HCT116 (cell line): ENCODE measurements at regions not wholly inside any gene's neighbourhood (a gene's known extent, or its start where the extent isn't known, plus 50 kb on each side); places are given as distances from the start of the nearest gene placed in this dataset.

ENCODE experiments used
- ATAC-seq: fragments of 200-7000 bp; cut with Tn5 transposase; 2 replicates; pipeline ENCODE4 v1.9.1; 2020; ENCODE audit warnings: mild to moderate bottlenecking, moderate library complexity
- BruUV-seq: library from RNA; stranded (reverse); fragments of 400-500 nt; replicated peaks from 2 replicates; lab custom pipeline; 2021; lab: Mats Ljungman, UMichigan
- CTCF ChIA-PET: fragments of 300-600 bp; sonication (Branson Sonifier 250); formaldehyde crosslinking; loops from one replicate; lab custom pipeline; 2021; ENCODE audit warnings: antibody characterized with exemption; lab: Charles Lee
- POLR2A ChIA-PET: fragments of 300-600, 350-600 bp; sonication (Branson Sonifier 250); formaldehyde crosslinking; loops from one replicate; lab custom pipeline; 2021; ENCODE audit warnings: antibody characterized with exemption; lab: Charles Lee
- RAD21 ChIA-PET, 2 experiments: fragments of 300-600 bp; sonication (Branson Sonifier 250); formaldehyde crosslinking; loops; one replicate each; lab custom pipeline; 2023; ENCODE audit warnings: low total read pairs in 2 of 2; ENCODE audit not compliant: uncharacterized antibody in 2 of 2, unreplicated experiment in 2 of 2, low non-redundant PET in 1 of 2; lab: Charles Lee
- DNase-seq: peaks from one replicate; pipeline ENCODE4 v3.0.0-alpha.2; 2010; ENCODE audit warnings: low read depth, low spot score
- H2AFZ ChIP-seq: fragments of 200-600 bp; shearing (Covaris generic), sonication (generic); 2 replicates; pipeline ENCODE4 v1.6.1; 2017; ENCODE audit warnings: low read depth, mixed run types, mixed read lengths, antibody characterized with exemption, low read length; ENCODE audit not compliant: poor library complexity, severe bottlenecking
- H3K27ac ChIP-seq: 2 replicates; pipeline ENCODE4 v1.5.1; 2012; ENCODE audit warnings: low read depth, low read length
- H3K27me3 ChIP-seq: fragments of 200-600 bp; sonication (generic); 2 replicates; pipeline ENCODE4 v1.6.1; 2016; ENCODE audit warnings: mixed run types, low read length, mixed read lengths; ENCODE audit not compliant: insufficient read depth
- H3K36me3 ChIP-seq, 2 experiments: fragments of 200-500 bp in 1 of 2; fragments of 200-600 bp in 1 of 2; sonication (Bioruptor generic) in 1 of 2; sonication (generic) in 1 of 2; 2 replicates each; pipeline versions ENCODE4 v1.5.1 to v1.6.1; 2014 to 2016; ENCODE audit warnings: low read length in 2 of 2, inconsistent platforms in 1 of 2, mixed read lengths in 1 of 2, mixed run types in 1 of 2; ENCODE audit not compliant: insufficient read depth in 2 of 2, control insufficient read depth in 1 of 2
- H3K4me1 ChIP-seq, 2 experiments: fragments of 200-600 bp in 1 of 2; sonication (generic) in 1 of 2; 2 replicates each; pipeline versions ENCODE4 v1.5.1 to v1.6.1; 2012 to 2017; ENCODE audit warnings: low read length in 2 of 2, inconsistent platforms in 1 of 2, mild to moderate bottlenecking in 1 of 2, mixed read lengths in 1 of 2, mixed run types in 1 of 2, moderate library complexity in 1 of 2; ENCODE audit not compliant: insufficient read depth in 2 of 2, control insufficient read depth in 1 of 2
- H3K4me2 ChIP-seq: fragments of 200-600 bp; sonication (generic); 2 replicates; pipeline ENCODE4 v1.6.1; 2017; ENCODE audit warnings: mixed run types, low read length, mixed read lengths
- H3K4me3 ChIP-seq, 2 experiments: fragments of 200-600 bp in 1 of 2; sonication (generic) in 1 of 2; replicated peaks in 1 of 2; 2 replicates each; pipeline ENCODE4 v1.5.1; 2011 to 2016; ENCODE audit warnings: low read length in 2 of 2, control low read depth in 1 of 2, low read depth in 1 of 2, mild to moderate bottlenecking in 1 of 2, mixed read lengths in 1 of 2, mixed run types in 1 of 2
- H3K79me2 ChIP-seq: fragments of 200-600 bp; sonication (generic); 2 replicates; pipeline ENCODE4 v1.6.1; 2017; ENCODE audit warnings: mild to moderate bottlenecking, mixed run types, low read length, moderate library complexity, mixed read lengths; ENCODE audit not compliant: insufficient read depth
- H3K9ac ChIP-seq: fragments of 200-600 bp; sonication (generic); 2 replicates; pipeline ENCODE4 v1.6.1; 2016; ENCODE audit warnings: low read length, mixed read lengths
- H3K9me2 ChIP-seq: fragments of 200-600 bp; sonication (generic), shearing (Covaris generic); 2 replicates; pipeline ENCODE4 v1.6.1; 2017; ENCODE audit warnings: mixed run types, mild to moderate bottlenecking, moderate library complexity; ENCODE audit not compliant: insufficient read depth
- H3K9me3 ChIP-seq, 2 experiments: fragments of 200-500 bp in 1 of 2; fragments of 200-600 bp in 1 of 2; sonication (Bioruptor generic) in 1 of 2; sonication (generic) in 1 of 2; 2 replicates each; pipeline ENCODE4 v1.6.1; 2014 to 2017; ENCODE audit warnings: low read length in 2 of 2, mixed read lengths in 2 of 2, inconsistent platforms in 1 of 2, low read depth in 1 of 2, mild to moderate bottlenecking in 1 of 2, mixed run types in 1 of 2, moderate library complexity in 1 of 2; ENCODE audit not compliant: control insufficient read depth in 1 of 2, insufficient read depth in 1 of 2
- H4K20me1 ChIP-seq: fragments of 200-600 bp; sonication (generic), shearing (Covaris generic); 2 replicates; pipeline ENCODE4 v1.6.1; 2017; ENCODE audit warnings: mixed run types, mild to moderate bottlenecking, moderate library complexity; ENCODE audit not compliant: insufficient read depth
- CEBPB ChIP-seq: IDR thresholded peaks from 2 replicates; pipeline ENCODE4 v1.6.1; 2012; ENCODE audit warnings: low read depth
- EGR1 ChIP-seq: IDR thresholded peaks from 2 replicates; pipeline ENCODE4 v1.6.1; 2012; ENCODE audit warnings: low read depth
- ELF1 ChIP-seq: IDR thresholded peaks from 2 replicates; pipeline ENCODE4 v1.6.1; 2012; ENCODE audit warnings: low read depth, borderline replicate concordance
- EZH2phosphoT487 ChIP-seq: fragments of 200-600 bp; IDR thresholded peaks from 2 replicates; pipeline ENCODE4 v1.6.1; 2018; ENCODE audit warnings: antibody characterized with exemption, borderline replicate concordance
- FOSL1 ChIP-seq: IDR thresholded peaks from 2 replicates; pipeline ENCODE4 v1.6.1; 2012; ENCODE audit warnings: low read depth
- JUND ChIP-seq: IDR thresholded peaks from 2 replicates; pipeline ENCODE4 v1.6.1; 2012
- SP1 ChIP-seq: IDR thresholded peaks from 2 replicates; pipeline ENCODE4 v1.6.1; 2012; ENCODE audit warnings: low read depth
- SRF ChIP-seq: IDR thresholded peaks from 2 replicates; pipeline ENCODE4 v1.6.1; 2012; ENCODE audit warnings: low read depth
- TCF7L2 ChIP-seq: IDR thresholded peaks from 2 replicates; pipeline ENCODE4 v1.7.0; 2011; ENCODE audit warnings: borderline replicate concordance, inconsistent platforms; ENCODE audit not compliant: insufficient read depth, insufficient read length; ENCODE audit errors: extremely low read depth
- YY1 ChIP-seq: IDR thresholded peaks from 2 replicates; pipeline ENCODE4 v1.6.1; 2011; ENCODE audit warnings: low read length, low read depth, moderate library complexity, mild to moderate bottlenecking; ENCODE audit not compliant: insufficient replicate concordance; ENCODE audit errors: extremely low read depth
- ZFX ChIP-seq: fragments of 450-650 bp; IDR thresholded peaks from 2 replicates; pipeline ENCODE4 v1.6.1; 2017
- intact Hi-C: fragments of 100-400 bp; cut with micrococcal nuclease; formaldehyde crosslinking; loops from 2 replicates; pipeline ENCODE4 v1.10.0; 2022
- TF ChIP-seq, protein P1 (sequence below), 3 experiments: fragments of 200-600 bp in 1 of 3; sonication (generic) in 1 of 3; IDR thresholded peaks in 2 of 3; conservative IDR thresholded peaks in 1 of 3; 2 replicates each; pipeline ENCODE4 v1.5.1; 2012 to 2017; ENCODE audit warnings: low read depth in 2 of 3, low read length in 2 of 3, antibody characterized with exemption in 1 of 3, borderline replicate concordance in 1 of 3, control low read depth in 1 of 3, mild to moderate bottlenecking in 1 of 3, mixed read lengths in 1 of 3, mixed run types in 1 of 3, moderate library complexity in 1 of 3; ENCODE audit not compliant: insufficient read depth in 1 of 3
- TF ChIP-seq, protein P2 (sequence below): IDR thresholded peaks from 2 replicates; pipeline ENCODE4 v1.6.1; 2012
- TF ChIP-seq, protein P3 (sequence below): IDR thresholded peaks from 2 replicates; pipeline ENCODE4 v1.6.1; 2012
- TF ChIP-seq, protein P4 (sequence below): IDR thresholded peaks from 2 replicates; pipeline ENCODE4 v1.6.1; 2012; ENCODE audit warnings: low read depth

DNA sequence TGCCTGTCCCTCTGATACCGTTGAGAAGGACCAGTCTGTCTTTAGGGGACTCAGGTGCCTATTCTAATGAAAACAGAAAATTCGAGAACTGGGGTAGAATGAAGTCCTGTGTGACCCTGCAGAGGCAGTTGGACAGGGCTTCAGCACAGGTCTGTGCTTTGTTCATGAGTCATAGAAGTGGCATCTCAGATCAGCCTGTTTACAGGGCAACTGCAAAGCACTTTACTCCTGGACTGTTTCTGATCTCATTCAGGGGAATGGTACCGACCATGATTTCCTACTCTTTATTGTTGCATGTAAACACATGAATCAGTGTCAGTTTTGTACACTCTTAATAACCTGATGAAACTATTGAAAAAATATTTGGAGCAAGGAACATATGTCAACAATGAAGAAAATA, 1517.0 kb downstream of the AACS start (continued):
- TF ChIP-seq, protein P1, sequence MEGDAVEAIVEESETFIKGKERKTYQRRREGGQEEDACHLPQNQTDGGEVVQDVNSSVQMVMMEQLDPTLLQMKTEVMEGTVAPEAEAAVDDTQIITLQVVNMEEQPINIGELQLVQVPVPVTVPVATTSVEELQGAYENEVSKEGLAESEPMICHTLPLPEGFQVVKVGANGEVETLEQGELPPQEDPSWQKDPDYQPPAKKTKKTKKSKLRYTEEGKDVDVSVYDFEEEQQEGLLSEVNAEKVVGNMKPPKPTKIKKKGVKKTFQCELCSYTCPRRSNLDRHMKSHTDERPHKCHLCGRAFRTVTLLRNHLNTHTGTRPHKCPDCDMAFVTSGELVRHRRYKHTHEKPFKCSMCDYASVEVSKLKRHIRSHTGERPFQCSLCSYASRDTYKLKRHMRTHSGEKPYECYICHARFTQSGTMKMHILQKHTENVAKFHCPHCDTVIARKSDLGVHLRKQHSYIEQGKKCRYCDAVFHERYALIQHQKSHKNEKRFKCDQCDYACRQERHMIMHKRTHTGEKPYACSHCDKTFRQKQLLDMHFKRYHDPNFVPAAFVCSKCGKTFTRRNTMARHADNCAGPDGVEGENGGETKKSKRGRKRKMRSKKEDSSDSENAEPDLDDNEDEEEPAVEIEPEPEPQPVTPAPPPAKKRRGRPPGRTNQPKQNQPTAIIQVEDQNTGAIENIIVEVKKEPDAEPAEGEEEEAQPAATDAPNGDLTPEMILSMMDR (IDR thresholded peaks at IDR 0.05 in 2 of 3, conservative IDR thresholded peaks at IDR 0.05 in 1 of 3; ENCODE audit: borderline replicate concordance in 1 of 3, insufficient read depth in 1 of 3, low read depth in 2 of 3, low read length in 2 of 3) = no peak
- TF ChIP-seq, protein P2, sequence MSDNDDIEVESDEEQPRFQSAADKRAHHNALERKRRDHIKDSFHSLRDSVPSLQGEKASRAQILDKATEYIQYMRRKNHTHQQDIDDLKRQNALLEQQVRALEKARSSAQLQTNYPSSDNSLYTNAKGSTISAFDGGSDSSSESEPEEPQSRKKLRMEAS = no peak
- TF ChIP-seq, all 23 proteins: peak for 0

DNA sequence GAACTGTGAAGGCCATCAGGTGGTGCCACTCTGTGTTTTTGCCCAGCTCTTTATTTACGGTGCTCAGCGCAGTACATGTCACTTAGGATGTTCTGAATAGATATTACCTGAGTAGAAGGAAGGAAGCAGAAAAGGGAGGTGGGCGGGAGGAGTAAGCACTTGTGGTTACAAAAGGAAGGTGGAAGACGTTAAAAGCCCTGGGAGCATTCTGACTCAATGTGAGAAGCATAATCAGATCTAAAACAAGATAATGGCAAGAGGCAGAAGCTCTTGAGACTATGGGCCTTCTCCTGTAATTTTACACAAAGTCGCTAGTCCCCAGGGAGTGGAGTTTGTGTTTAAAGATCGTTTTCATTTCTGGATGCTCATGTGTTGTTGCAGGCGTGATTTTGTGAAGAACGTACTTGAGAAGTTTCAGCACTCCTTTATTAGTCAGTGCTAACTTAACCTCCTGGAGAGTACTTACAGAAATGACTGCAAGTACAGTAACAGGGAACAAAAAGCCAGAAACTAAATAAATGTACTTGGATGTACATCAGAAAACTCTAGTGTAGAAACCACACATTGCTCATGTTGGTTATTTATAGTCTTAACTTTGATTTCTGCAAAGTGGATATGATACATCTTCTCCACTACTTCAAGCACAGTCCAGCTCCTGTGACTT, 1523.5 kb downstream of the AACS start:
- RAD21 ChIA-PET = no interaction called here
- Histone ChIP-seq H3K36me3 (no peaks in the 10 kb centered on the region), H3K4me1 (no peaks in the 10 kb centered on the region), H3K9me3 (peaks cover 10 to 14% of the 10 kb centered on the region in 2 experiments; a peak in 2 of 4 replicates)
- ATAC-seq = no peak
- no peak for DNase-seq
- TF ChIP-seq EGR1 = no peak
- TF ChIP-seq JUND = no peak
- TF ChIP-seq EZH2phosphoT487 = no peak
- TF ChIP-seq, protein P3, sequence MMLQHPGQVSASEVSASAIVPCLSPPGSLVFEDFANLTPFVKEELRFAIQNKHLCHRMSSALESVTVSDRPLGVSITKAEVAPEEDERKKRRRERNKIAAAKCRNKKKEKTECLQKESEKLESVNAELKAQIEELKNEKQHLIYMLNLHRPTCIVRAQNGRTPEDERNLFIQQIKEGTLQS = no peak
- TF ChIP-seq CEBPB = no peak
- no peak for TF ChIP-seq SRF
- TF ChIP-seq FOSL1 = no peak
- TF ChIP-seq, protein P4, sequence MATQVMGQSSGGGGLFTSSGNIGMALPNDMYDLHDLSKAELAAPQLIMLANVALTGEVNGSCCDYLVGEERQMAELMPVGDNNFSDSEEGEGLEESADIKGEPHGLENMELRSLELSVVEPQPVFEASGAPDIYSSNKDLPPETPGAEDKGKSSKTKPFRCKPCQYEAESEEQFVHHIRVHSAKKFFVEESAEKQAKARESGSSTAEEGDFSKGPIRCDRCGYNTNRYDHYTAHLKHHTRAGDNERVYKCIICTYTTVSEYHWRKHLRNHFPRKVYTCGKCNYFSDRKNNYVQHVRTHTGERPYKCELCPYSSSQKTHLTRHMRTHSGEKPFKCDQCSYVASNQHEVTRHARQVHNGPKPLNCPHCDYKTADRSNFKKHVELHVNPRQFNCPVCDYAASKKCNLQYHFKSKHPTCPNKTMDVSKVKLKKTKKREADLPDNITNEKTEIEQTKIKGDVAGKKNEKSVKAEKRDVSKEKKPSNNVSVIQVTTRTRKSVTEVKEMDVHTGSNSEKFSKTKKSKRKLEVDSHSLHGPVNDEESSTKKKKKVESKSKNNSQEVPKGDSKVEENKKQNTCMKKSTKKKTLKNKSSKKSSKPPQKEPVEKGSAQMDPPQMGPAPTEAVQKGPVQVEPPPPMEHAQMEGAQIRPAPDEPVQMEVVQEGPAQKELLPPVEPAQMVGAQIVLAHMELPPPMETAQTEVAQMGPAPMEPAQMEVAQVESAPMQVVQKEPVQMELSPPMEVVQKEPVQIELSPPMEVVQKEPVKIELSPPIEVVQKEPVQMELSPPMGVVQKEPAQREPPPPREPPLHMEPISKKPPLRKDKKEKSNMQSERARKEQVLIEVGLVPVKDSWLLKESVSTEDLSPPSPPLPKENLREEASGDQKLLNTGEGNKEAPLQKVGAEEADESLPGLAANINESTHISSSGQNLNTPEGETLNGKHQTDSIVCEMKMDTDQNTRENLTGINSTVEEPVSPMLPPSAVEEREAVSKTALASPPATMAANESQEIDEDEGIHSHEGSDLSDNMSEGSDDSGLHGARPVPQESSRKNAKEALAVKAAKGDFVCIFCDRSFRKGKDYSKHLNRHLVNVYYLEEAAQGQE = no peak
- TF ChIP-seq, protein P2 = no peak
- TF ChIP-seq ELF1 = no peak
- TF ChIP-seq YY1 = no peak
- no peak for TF ChIP-seq ZFX
- TF ChIP-seq SP1 = no peak
- no peak for TF ChIP-seq TCF7L2
- TF ChIP-seq, all 23 proteins: peak for 0
- H3K27me3 ChIP-seq = no peaks in the 10 kb centered on the region
- H3K79me2 ChIP-seq = no peaks in the 10 kb centered on the region
- no peak overlapping the region for H3K27ac ChIP-seq
- H3K9ac ChIP-seq = no peak overlapping the region
- H3K4me2 ChIP-seq = no peak overlapping the region
- H3K9me2 ChIP-seq = no peaks in the 10 kb centered on the region
- H2AFZ ChIP-seq = no peak overlapping the region
- no peaks in the 10 kb centered on the region for H4K20me1 ChIP-seq
- ChIA-PET CTCF (no interaction called here), POLR2A (no interaction called here)
- intact Hi-C loops = no loop called here
- H3K4me3 ChIP-seq = no peak overlapping the region
- no TSS peak for BruUV-seq
